Fibroblast of pulmonary artery (primary cell): ENCODE measurements at regions not wholly inside any gene's neighbourhood (a gene's known extent, or its start where the extent isn't known, plus 50 kb on each side); places are given as distances from the start of the nearest gene placed in this dataset.

Experiments
- DNase-seq: peaks from one replicate; pipeline ENCODE4 v3.0.0-alpha.2; 2010; ENCODE audit warnings: low read depth
- H3K4me3 ChIP-seq: replicated peaks from 2 replicates; pipeline ENCODE4 v1.5.1; 2011; ENCODE audit warnings: low read depth, mild to moderate bottlenecking, control low read depth, low read length, moderate library complexity
- TF ChIP-seq, protein P1 (sequence below): IDR thresholded peaks from 2 replicates; pipeline ENCODE4 v1.5.1; 2011; ENCODE audit warnings: mild to moderate bottlenecking, control low read depth, low read length, inconsistent platforms; ENCODE audit errors: missing control alignments

- TF ChIP-seq, protein P1, sequence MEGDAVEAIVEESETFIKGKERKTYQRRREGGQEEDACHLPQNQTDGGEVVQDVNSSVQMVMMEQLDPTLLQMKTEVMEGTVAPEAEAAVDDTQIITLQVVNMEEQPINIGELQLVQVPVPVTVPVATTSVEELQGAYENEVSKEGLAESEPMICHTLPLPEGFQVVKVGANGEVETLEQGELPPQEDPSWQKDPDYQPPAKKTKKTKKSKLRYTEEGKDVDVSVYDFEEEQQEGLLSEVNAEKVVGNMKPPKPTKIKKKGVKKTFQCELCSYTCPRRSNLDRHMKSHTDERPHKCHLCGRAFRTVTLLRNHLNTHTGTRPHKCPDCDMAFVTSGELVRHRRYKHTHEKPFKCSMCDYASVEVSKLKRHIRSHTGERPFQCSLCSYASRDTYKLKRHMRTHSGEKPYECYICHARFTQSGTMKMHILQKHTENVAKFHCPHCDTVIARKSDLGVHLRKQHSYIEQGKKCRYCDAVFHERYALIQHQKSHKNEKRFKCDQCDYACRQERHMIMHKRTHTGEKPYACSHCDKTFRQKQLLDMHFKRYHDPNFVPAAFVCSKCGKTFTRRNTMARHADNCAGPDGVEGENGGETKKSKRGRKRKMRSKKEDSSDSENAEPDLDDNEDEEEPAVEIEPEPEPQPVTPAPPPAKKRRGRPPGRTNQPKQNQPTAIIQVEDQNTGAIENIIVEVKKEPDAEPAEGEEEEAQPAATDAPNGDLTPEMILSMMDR = no peak
- no peak for DNase-seq
These were observed 393.4 kb downstream of the MIAT start for GRCh38 chr22:27050771-27051170.

DNA sequence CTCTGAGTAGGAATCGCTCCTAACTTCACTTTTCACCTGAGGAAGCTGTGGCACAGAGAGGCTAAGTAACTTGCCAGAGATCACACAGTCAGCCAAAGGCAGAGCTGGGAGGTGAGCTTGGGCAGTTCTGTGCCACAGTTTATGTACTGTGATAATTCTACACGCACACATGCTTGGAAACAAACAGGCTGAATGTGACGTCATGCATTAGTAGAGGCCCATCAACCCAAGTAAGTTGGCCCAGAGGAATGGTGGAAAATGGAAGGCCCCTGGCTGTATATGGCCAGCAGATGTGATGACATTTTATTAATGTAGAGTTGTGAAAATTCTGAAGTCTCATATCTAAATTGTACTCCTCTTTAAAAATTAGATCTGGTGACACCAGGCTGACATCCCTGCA is 394.0 kb downstream of the MIAT start:
- no peak overlapping the region for H3K4me3 ChIP-seq
- TF ChIP-seq, protein P1 = no peak
- DNase-seq = no peak

More at GRCh38 chr22:27050771-27051170, 393.4 kb downstream of the MIAT start:
- no peak overlapping the region for H3K4me3 ChIP-seq

- no peak for DNase-seq
- H3K4me3 ChIP-seq = no peak overlapping the region
- TF ChIP-seq, protein P1 = no peak
These were observed 400.3 kb downstream of the MIAT start for GRCh38 chr22:27057717-27058116.

DNA sequence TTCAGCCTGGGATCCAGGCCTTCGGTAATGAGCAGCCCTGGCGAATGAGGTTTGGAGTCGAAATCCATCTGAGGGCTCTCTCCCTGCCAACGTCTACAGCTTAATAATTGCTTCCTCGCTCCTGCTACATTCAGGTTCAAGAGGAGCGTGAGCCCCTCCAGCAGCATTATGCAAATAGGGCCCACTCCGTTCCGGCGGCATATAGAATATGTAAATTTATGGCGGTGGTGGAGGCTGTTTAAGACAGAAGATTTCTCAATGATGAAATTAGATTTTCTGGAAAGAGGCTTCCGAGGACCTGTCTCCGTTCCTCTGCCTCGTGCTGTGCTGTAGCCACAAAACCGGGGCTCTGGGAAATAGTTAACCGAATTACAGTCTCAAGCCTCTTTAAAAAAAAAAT is 402.8 kb downstream of the MIAT start:
- TF ChIP-seq, protein P1 = no peak
- no peak overlapping the region for H3K4me3 ChIP-seq
- DNase-seq = no peak

- no peak overlapping the region for H3K4me3 ChIP-seq
- TF ChIP-seq, protein P1 = no peak
- DNase-seq = no peak
These were observed 405.5 kb downstream of the MIAT start for GRCh38 chr22:27062910-27063309.

DNA sequence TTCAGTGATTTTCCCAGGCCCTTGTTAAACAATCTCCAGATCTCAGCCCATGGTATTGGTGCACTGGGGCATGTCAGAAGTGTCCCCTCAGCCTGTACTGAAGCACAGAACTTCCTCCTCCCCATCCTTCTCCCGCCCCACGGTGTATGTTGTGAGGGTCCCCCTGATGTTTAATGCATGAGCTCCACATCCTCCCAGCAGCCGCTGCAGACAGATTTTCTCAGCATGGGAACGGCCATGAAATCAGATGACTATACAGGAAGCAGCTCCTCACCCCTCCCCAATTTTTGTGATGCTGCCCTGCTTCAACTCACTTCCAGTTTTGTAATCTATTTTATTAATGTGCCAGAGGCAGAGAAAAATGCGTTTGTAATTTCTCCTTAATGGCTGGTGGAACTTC is 406.0 kb downstream of the MIAT start:
- no peak overlapping the region for H3K4me3 ChIP-seq
- TF ChIP-seq, protein P1 = no peak
- DNase-seq = no peak

DNA sequence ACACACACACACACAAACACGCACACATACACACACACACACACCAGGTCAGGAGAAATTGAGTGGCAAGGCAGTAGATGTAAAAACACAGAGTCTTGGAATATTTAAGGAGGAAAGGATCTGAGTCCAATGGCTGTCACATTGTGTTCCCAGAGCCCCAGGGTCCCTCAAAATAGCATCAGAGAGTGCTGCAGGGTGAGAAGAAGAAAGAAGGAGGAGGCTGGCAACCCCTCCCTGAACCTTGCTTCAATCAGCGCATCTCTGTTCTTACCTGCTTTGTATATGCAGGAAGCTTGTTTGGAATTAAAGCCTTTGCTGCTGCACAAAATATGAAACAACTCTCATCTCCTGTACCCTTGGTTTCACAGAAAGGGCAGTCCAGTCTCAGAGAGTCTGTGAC is 406.5 kb downstream of the MIAT start:
- no peak overlapping the region for H3K4me3 ChIP-seq
- TF ChIP-seq, protein P1 = no peak
- DNase-seq = no peak
